ENCODE measurements at regions not wholly inside any gene's neighbourhood (a gene's known extent, or its start where the extent isn't known, plus 50 kb on each side); places are given as distances from the start of the nearest gene placed in this dataset.

GRCh38 chr13:111961651-111962192, 105.2 kb upstream of the SOX1 start:
- TF ChIP-seq CTCF (IDR thresholded peaks at IDR 0.05) (no peak), POLR2A (IDR thresholded peaks at IDR 0.05) (no peak)

Measured in thyroid gland (tissue), 4 donors.